HUDEP-2 (cell line): ENCODE measurements at regions not wholly inside any gene's neighbourhood (a gene's known extent, or its start where the extent isn't known, plus 50 kb on each side); places are given as distances from the start of the nearest gene placed in this dataset.

ENCODE experiments used
- DNase-seq, 76 experiments: peaks; one replicate each; lab custom pipeline; 2025; ENCODE audit not compliant: unreplicated experiment in 76 of 76; lab: John Stamatoyannopoulos, UW

GRCh38 chr20:50272724-50273446, 82.3 kb downstream of the CEBPB start:
- no peak for DNase-seq

- no peak for DNase-seq
These were observed 83.2 kb downstream of the CEBPB start for GRCh38 chr20:50273601-50274491.

- no peak for DNase-seq
These were observed 84.2 kb downstream of the CEBPB start for GRCh38 chr20:50274570-50275430.

- no peak for DNase-seq
These were observed 85.8 kb downstream of the CEBPB start for GRCh38 chr20:50276119-50277063.

GRCh38 chr20:50277064-50277415, 86.4 kb downstream of the CEBPB start:
- no peak for DNase-seq

- no peak for DNase-seq
These were observed 87.1 kb downstream of the CEBPB start for GRCh38 chr20:50277460-50278376.

GRCh38 chr20:50278377-50278683, 87.7 kb downstream of the CEBPB start:
- peak in 1 of 76 experiments; percentile 4 for DNase-seq

GRCh38 chr20:50278684-50279531, 88.3 kb downstream of the CEBPB start:
- DNase-seq: peak in 60 of 76 experiments; percentile 6 to 71 (median 44)

GRCh38 chr20:50279988-50280850, 89.6 kb downstream of the CEBPB start:
- no peak for DNase-seq

- no peak for DNase-seq
These were observed 90.4 kb downstream of the CEBPB start for GRCh38 chr20:50280851-50281655.

- peak in 2 of 76 experiments; percentile 3 to 20 for DNase-seq
These were observed 91.4 kb downstream of the CEBPB start for GRCh38 chr20:50281831-50282591.

GRCh38 chr20:50282592-50283241, 92.1 kb downstream of the CEBPB start:
- no peak for DNase-seq

- no peak for DNase-seq
These were observed 92.7 kb downstream of the CEBPB start for GRCh38 chr20:50283370-50283769.

GRCh38 chr20:50283922-50284810, 93.5 kb downstream of the CEBPB start:
- DNase-seq: peak in 3 of 76 experiments; percentile 4 to 28 (median 13)
